WERI-Rb-1 (cell line): ENCODE measurements at regions not wholly inside any gene's neighbourhood (a gene's known extent, or its start where the extent isn't known, plus 50 kb on each side); places are given as distances from the start of the nearest gene placed in this dataset.

Experiments used
- DNase-seq: peaks from one replicate; pipeline ENCODE4 v3.0.0-alpha.2; 2020
- H3K27ac ChIP-seq: fragments of 250-450 bp; sonication (Bioruptor Pico); 2 replicates; pipeline ENCODE4 v1.5.1; 2020; ENCODE audit warnings: mild to moderate bottlenecking, moderate library complexity
- H3K27me3 ChIP-seq: fragments of 250-450 bp; sonication (Bioruptor Pico); 2 replicates; pipeline ENCODE4 v1.5.1; 2021; ENCODE audit warnings: mild to moderate bottlenecking, low read depth, moderate library complexity; ENCODE audit not compliant: insufficient read depth, severe bottlenecking
- H3K36me3 ChIP-seq: fragments of 250-450 bp; sonication (Bioruptor Pico); 2 replicates; pipeline ENCODE4 v1.5.1; 2020; ENCODE audit warnings: mild to moderate bottlenecking, moderate library complexity
- H3K4me3 ChIP-seq: 2 replicates; pipeline ENCODE4 v1.5.1; 2011; ENCODE audit warnings: low read depth, mild to moderate bottlenecking, control low read depth, low read length
- H3K9me3 ChIP-seq: fragments of 250-450 bp; sonication (Bioruptor Pico); 2 replicates; pipeline ENCODE4 v1.5.1; 2021; ENCODE audit warnings: mild to moderate bottlenecking, moderate library complexity; ENCODE audit not compliant: severe bottlenecking
- CTCF ChIP-seq: IDR thresholded peaks from 2 replicates; pipeline ENCODE4 v1.5.1; 2011; ENCODE audit warnings: low read depth, mild to moderate bottlenecking, control low read depth, inconsistent platforms, low read length

GRCh38 chr11:26202754-26203153 is 129.2 kb upstream of the ANO3 start:
- no peak for TF ChIP-seq CTCF
- H3K9me3 ChIP-seq: no peaks in the 10 kb centered on the region
- DNase-seq: no peak
- no peak overlapping the region for H3K27ac ChIP-seq
- H3K4me3 ChIP-seq: no peak overlapping the region
- H3K36me3 ChIP-seq: no peaks in the 10 kb centered on the region
- no peaks in the 10 kb centered on the region for H3K27me3 ChIP-seq

- H3K27me3 ChIP-seq: no peaks in the 10 kb centered on the region
- DNase-seq: no peak
- H3K4me3 ChIP-seq: no peak overlapping the region
- no peak for TF ChIP-seq CTCF
- H3K9me3 ChIP-seq: no peaks in the 10 kb centered on the region
- H3K27ac ChIP-seq: no peak overlapping the region
- no peaks in the 10 kb centered on the region for H3K36me3 ChIP-seq
Observed at GRCh38 chr11:26204101-26204500, 127.8 kb upstream of the ANO3 start.

- Histone ChIP-seq H3K27me3 (no peaks in the 10 kb centered on the region), H3K4me3 (no peak overlapping the region), H3K9me3 (no peaks in the 10 kb centered on the region), H3K27ac (no peak overlapping the region), H3K36me3 (no peaks in the 10 kb centered on the region)
- TF ChIP-seq CTCF: no peak
- no peak for DNase-seq
Observed at GRCh38 chr11:26204839-26205238, 127.1 kb upstream of the ANO3 start.

- H3K36me3 ChIP-seq: no peaks in the 10 kb centered on the region
- DNase-seq: no peak
- TF ChIP-seq CTCF: no peak
- H3K27me3 ChIP-seq: no peaks in the 10 kb centered on the region
- no peak overlapping the region for H3K27ac ChIP-seq
- no peak overlapping the region for H3K4me3 ChIP-seq
- H3K9me3 ChIP-seq: no peaks in the 10 kb centered on the region
Observed at GRCh38 chr11:26219183-26220117, 112.5 kb upstream of the ANO3 start.

- H3K27me3 ChIP-seq: no peaks in the 10 kb centered on the region
- H3K27ac ChIP-seq: no peak overlapping the region
- no peak for DNase-seq
- H3K36me3 ChIP-seq: no peaks in the 10 kb centered on the region
- TF ChIP-seq CTCF: no peak
- no peaks in the 10 kb centered on the region for H3K9me3 ChIP-seq
- H3K4me3 ChIP-seq: no peak overlapping the region
Observed at GRCh38 chr11:26225646-26226045, 106.3 kb upstream of the ANO3 start.
